ENCODE measurements at regions not wholly inside any gene's neighbourhood (a gene's known extent, or its start where the extent isn't known, plus 50 kb on each side); places are given as distances from the start of the nearest gene placed in this dataset.

GRCh38 chr2:195443926-195444325, 213.1 kb upstream of the SLC39A10 start:
- TF ChIP-seq CTCF (IDR thresholded peaks at IDR 0.05), result no peak
- TF ChIP-seq POLR2A (IDR thresholded peaks at IDR 0.05), result no peak

All from lower leg skin (tissue), 3 donors.